ENCODE measurements at regions not wholly inside any gene's neighbourhood (a gene's known extent, or its start where the extent isn't known, plus 50 kb on each side); places are given as distances from the start of the nearest gene placed in this dataset.

GRCh38 chr13:53415135-53415534 is 386.5 kb downstream of the OLFM4 start:
- DNase-seq (ENCODE audit: insufficient read length, low spot score, missing footprints): no peak
- H3K79me2 ChIP-seq (ENCODE audit: insufficient read depth, low read length): no peaks in the 10 kb centered on the region
- no peaks in the 10 kb centered on the region for H3K4me1 ChIP-seq (ENCODE audit: insufficient read depth, low read length)
- no peak for TF ChIP-seq CTCF (IDR thresholded peaks at IDR 0.05; ENCODE audit: extremely low read depth, low read depth, low read length)
- no peak overlapping the region for H2AFZ ChIP-seq (ENCODE audit: low read length)
- H3K27ac ChIP-seq (ENCODE audit: low read depth, low read length): no peak overlapping the region
- peaks cover 6% of the 10 kb centered on the region for H3K9me3 ChIP-seq (ENCODE audit: low read depth, low read length)
- H3K4me2 ChIP-seq (ENCODE audit: insufficient read depth, low read length): no peak overlapping the region
- H3K36me3 ChIP-seq (ENCODE audit: insufficient read depth, low read length): no peaks in the 10 kb centered on the region
- no peak overlapping the region for H3K4me3 ChIP-seq (ENCODE audit: insufficient read depth, low read length)
- H3K27me3 ChIP-seq (ENCODE audit: insufficient read depth, low read length): no peaks in the 10 kb centered on the region
- H4K20me1 ChIP-seq (ENCODE audit: insufficient read depth, low read length): no peaks in the 10 kb centered on the region

GRCh38 chr13:53417601-53418000 is 389.0 kb downstream of the OLFM4 start:
- H4K20me1 ChIP-seq (ENCODE audit: insufficient read depth, low read length): no peaks in the 10 kb centered on the region
- no peak overlapping the region for H3K4me3 ChIP-seq (ENCODE audit: insufficient read depth, low read length)
- no peak for DNase-seq (ENCODE audit: insufficient read length, low spot score, missing footprints)
- no peak overlapping the region for H3K4me2 ChIP-seq (ENCODE audit: insufficient read depth, low read length)
- no peaks in the 10 kb centered on the region for H3K36me3 ChIP-seq (ENCODE audit: insufficient read depth, low read length)
- H3K79me2 ChIP-seq (ENCODE audit: insufficient read depth, low read length): no peaks in the 10 kb centered on the region
- TF ChIP-seq CTCF (IDR thresholded peaks at IDR 0.05; ENCODE audit: extremely low read depth, low read depth, low read length): no peak
- no peak overlapping the region for H3K27ac ChIP-seq (ENCODE audit: low read depth, low read length)
- no peaks in the 10 kb centered on the region for H3K4me1 ChIP-seq (ENCODE audit: insufficient read depth, low read length)
- H3K27me3 ChIP-seq (ENCODE audit: insufficient read depth, low read length): no peaks in the 10 kb centered on the region
- H2AFZ ChIP-seq (ENCODE audit: low read length): no peak overlapping the region
- H3K9me3 ChIP-seq (ENCODE audit: low read depth, low read length): peaks cover 7% of the 10 kb centered on the region

GRCh38 chr13:53422415-53422814 is 393.8 kb downstream of the OLFM4 start:
- no peak overlapping the region for H3K27ac ChIP-seq (ENCODE audit: low read depth, low read length)
- H3K27me3 ChIP-seq (ENCODE audit: insufficient read depth, low read length): no peaks in the 10 kb centered on the region
- TF ChIP-seq CTCF (IDR thresholded peaks at IDR 0.05; ENCODE audit: extremely low read depth, low read depth, low read length): no peak
- no peaks in the 10 kb centered on the region for H3K36me3 ChIP-seq (ENCODE audit: insufficient read depth, low read length)
- no peak overlapping the region for H2AFZ ChIP-seq (ENCODE audit: low read length)
- DNase-seq (ENCODE audit: insufficient read length, low spot score, missing footprints): no peak
- H3K4me3 ChIP-seq (ENCODE audit: insufficient read depth, low read length): no peak overlapping the region
- no peaks in the 10 kb centered on the region for H3K4me1 ChIP-seq (ENCODE audit: insufficient read depth, low read length)
- H3K79me2 ChIP-seq (ENCODE audit: insufficient read depth, low read length): no peaks in the 10 kb centered on the region
- no peaks in the 10 kb centered on the region for H4K20me1 ChIP-seq (ENCODE audit: insufficient read depth, low read length)
- no peak overlapping the region for H3K4me2 ChIP-seq (ENCODE audit: insufficient read depth, low read length)
- peaks cover 1% of the 10 kb centered on the region for H3K9me3 ChIP-seq (ENCODE audit: low read depth, low read length)

GRCh38 chr13:53436396-53436795 is 407.8 kb downstream of the OLFM4 start:
- Histone ChIP-seq H3K4me3 (ENCODE audit: insufficient read depth, low read length) (no peak overlapping the region), H3K27me3 (ENCODE audit: insufficient read depth, low read length) (no peaks in the 10 kb centered on the region), H2AFZ (ENCODE audit: low read length) (no peak overlapping the region), H3K9me3 (ENCODE audit: low read depth, low read length) (peaks cover under 1% of the 10 kb centered on the region), H4K20me1 (ENCODE audit: insufficient read depth, low read length) (no peaks in the 10 kb centered on the region), H3K79me2 (ENCODE audit: insufficient read depth, low read length) (no peaks in the 10 kb centered on the region), H3K4me1 (ENCODE audit: insufficient read depth, low read length) (no peaks in the 10 kb centered on the region), H3K4me2 (ENCODE audit: insufficient read depth, low read length) (no peak overlapping the region), H3K27ac (ENCODE audit: low read depth, low read length) (no peak overlapping the region), H3K36me3 (ENCODE audit: insufficient read depth, low read length) (no peaks in the 10 kb centered on the region)
- DNase-seq (ENCODE audit: insufficient read length, low spot score, missing footprints): no peak
- no peak for TF ChIP-seq CTCF (IDR thresholded peaks at IDR 0.05; ENCODE audit: extremely low read depth, low read depth, low read length)
